Loucy (cell line): ENCODE measurements at regions not wholly inside any gene's neighbourhood (a gene's known extent, or its start where the extent isn't known, plus 50 kb on each side); places are given as distances from the start of the nearest gene placed in this dataset.

Experiments
- CTCF ChIP-seq: fragments of 200-600 bp; sonication (generic); conservative IDR thresholded peaks from 2 replicates; pipeline ENCODE4 v1.5.1; 2014; ENCODE audit warnings: mild to moderate bottlenecking, antibody characterized with exemption, low read length
- EZH2phosphoT487 ChIP-seq: fragments of 200-600 bp; IDR thresholded peaks from 2 replicates; pipeline ENCODE4 v1.6.1; 2018; ENCODE audit warnings: antibody characterized with exemption, mild to moderate bottlenecking, moderate library complexity, borderline replicate concordance

GRCh38 chr4:125244848-125245450 lies 69.8 kb upstream of the FAT4 start:
- peak; percentile 59 for TF ChIP-seq CTCF
- no peak for TF ChIP-seq EZH2phosphoT487
